ENCODE measurements at regions not wholly inside any gene's neighbourhood (a gene's known extent, or its start where the extent isn't known, plus 50 kb on each side); places are given as distances from the start of the nearest gene placed in this dataset.
A peak's percentile ranks its signal among the peaks of the same experiment; 100 is the strongest.
"Not testable (repeated sequence)": the region's sequence is repeated elsewhere in the genome, so short reads cannot be mapped to it uniquely, and the experiment has no call there.

DNA sequence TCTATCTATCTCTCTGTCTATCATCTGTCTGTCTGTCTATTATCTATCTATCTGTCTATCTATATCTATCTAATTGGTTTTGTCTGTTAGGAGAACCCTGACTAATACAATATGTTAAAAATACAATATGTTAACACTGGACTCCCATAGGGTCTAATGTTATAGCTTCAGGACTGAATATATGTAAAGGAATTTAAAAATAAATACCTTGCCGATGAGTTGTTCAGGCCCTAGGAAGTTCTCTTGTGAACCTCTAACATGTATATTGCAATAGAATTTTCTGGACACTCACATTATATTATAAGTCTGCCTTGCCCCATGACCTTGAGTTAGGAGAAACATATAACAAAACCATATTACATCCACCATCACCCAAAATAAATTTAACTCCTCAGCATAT is 900.6 kb downstream of the NCAM2 start:
- Histone ChIP-seq H3K4me3 (ENCODE audit: low read depth, low read length) (no peak overlapping the region), H3K27me3 (ENCODE audit: control insufficient read depth, insufficient read depth, low read length) (no peaks in the 10 kb centered on the region), H3K36me3 (ENCODE audit: control insufficient read depth, insufficient read depth, low read length) (no peaks in the 10 kb centered on the region)
- TF ChIP-seq CTCF (IDR thresholded peaks at IDR 0.05; ENCODE audit: insufficient read depth, low read depth, low read length): no peak
- CTCF ChIA-PET: no interaction called here
- no peak for DNase-seq (ENCODE audit: low read depth)
- POLR2A ChIA-PET: no interaction called here

- CTCF ChIA-PET; H3K4me3 ChIP-seq (ENCODE audit: low read depth, low read length); DNase-seq (ENCODE audit: low read depth); POLR2A ChIA-PET; H3K27me3 ChIP-seq (ENCODE audit: control insufficient read depth, insufficient read depth, low read length); H3K36me3 ChIP-seq (ENCODE audit: control insufficient read depth, insufficient read depth, low read length): not testable (repeated sequence)
Observed at GRCh38 chr21:21902416-21902815, 904.2 kb downstream of the NCAM2 start.

DNA sequence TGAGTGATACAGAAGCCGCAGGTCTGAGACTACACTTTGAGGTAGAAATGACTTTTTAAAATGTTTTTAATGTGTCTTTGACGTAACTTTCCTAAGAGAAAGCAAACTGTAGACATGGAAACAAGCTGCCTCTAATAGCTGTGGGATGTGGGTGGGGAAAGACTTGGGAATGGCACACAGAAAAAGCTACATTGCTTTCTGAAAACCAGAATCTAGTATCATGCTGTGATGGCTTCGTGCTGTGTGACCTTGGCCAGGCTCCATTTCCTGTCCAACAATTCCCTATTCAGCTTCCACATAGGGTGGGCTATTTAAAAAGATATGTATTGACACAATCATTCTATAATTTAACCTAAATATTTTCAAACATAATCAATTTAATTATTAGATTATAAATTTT is 909.1 kb downstream of the NCAM2 start:
- DNase-seq (ENCODE audit: low read depth): no peak
- no peak for TF ChIP-seq CTCF (IDR thresholded peaks at IDR 0.05; ENCODE audit: insufficient read depth, low read depth, low read length)
- H3K27me3 ChIP-seq (ENCODE audit: control insufficient read depth, insufficient read depth, low read length): no peaks in the 10 kb centered on the region
- ChIA-PET POLR2A (no interaction called here), CTCF (interaction anchor here (1.1 kb wide), 1 partner anchor 63 kb away, joined by 3 read pairs; no protein-coding TSS in a partner anchor)
- no peaks in the 10 kb centered on the region for H3K36me3 ChIP-seq (ENCODE audit: control insufficient read depth, insufficient read depth, low read length)
- no peak overlapping the region for H3K4me3 ChIP-seq (ENCODE audit: low read depth, low read length)

DNA sequence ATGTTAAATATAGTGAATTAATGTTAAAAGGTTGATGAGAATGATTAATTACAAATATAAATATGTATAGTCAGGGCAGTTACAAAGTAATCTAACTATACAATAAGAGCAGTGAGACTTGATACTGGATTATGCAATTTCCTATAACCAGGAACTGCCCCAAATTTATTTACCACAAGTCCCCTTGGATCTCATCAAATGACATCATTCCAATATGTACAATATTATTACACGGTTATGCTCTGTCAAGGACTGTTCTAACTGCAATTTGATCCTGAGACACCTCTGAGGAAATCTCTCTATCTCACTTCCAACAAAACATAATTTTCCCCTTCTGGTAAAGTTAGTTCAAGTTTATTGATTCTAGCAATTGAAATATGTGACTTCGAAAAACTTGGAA is 917.6 kb downstream of the NCAM2 start:
- no peak for DNase-seq (ENCODE audit: low read depth)
- Histone ChIP-seq H3K4me3 (ENCODE audit: low read depth, low read length) (no peak overlapping the region), H3K27me3 (ENCODE audit: control insufficient read depth, insufficient read depth, low read length) (no peaks in the 10 kb centered on the region), H3K36me3 (ENCODE audit: control insufficient read depth, insufficient read depth, low read length) (no peaks in the 10 kb centered on the region)
- ChIA-PET CTCF (no interaction called here), POLR2A (no interaction called here)
- no peak for TF ChIP-seq CTCF (IDR thresholded peaks at IDR 0.05; ENCODE audit: insufficient read depth, low read depth, low read length)

DNA sequence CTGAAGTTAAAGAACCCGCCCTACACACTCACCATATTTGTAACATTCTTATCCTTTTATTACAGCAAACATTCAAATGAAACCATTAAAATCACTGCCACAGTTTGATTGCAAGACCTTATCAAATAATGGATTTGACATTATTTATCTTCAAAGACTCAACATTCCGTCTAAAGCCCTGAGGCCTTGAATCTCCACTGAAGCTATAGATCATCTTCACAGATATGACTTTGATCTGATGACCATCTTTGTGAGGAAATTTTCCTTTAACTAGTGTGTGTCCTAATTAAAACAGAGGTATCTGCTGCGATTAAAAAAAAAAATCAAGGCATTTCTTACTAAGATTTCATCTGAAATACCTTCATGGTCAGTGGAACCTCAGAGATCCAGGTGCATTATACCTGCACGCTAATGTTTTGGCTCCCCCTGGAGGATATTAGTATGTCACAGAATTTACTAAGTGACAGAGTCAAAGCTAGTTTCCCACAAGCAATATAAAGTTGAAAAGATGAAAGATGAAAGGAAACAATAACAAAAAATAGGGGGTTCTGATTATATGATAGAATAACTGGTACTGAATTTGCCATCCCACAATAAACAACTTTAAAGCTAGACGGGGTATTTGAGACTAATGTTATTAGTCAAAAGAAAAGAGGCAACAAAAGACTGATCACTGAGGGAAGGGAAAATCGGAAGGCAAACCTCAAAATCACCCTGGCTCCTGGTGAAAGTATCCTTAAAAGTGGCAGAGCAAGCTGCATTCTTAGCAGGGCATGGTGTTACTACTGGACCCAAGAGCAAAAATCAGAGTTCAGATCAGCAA is 923.4 kb downstream of the NCAM2 start:
- no peak overlapping the region for H3K4me3 ChIP-seq (ENCODE audit: low read depth, low read length)
- no peaks in the 10 kb centered on the region for H3K36me3 ChIP-seq (ENCODE audit: control insufficient read depth, insufficient read depth, low read length)
- no peak for DNase-seq (ENCODE audit: low read depth)
- POLR2A ChIA-PET: no interaction called here
- no peaks in the 10 kb centered on the region for H3K27me3 ChIP-seq (ENCODE audit: control insufficient read depth, insufficient read depth, low read length)
- CTCF ChIA-PET: interaction anchor here (0.5 to 2.9 kb wide), 10 partner anchors 11 to 921 kb away, joined by 3 to 11 read pairs (median 4); no protein-coding TSS in a partner anchor
- peak; percentile 47 for TF ChIP-seq CTCF (IDR thresholded peaks at IDR 0.05; ENCODE audit: insufficient read depth, low read depth, low read length)

DNA sequence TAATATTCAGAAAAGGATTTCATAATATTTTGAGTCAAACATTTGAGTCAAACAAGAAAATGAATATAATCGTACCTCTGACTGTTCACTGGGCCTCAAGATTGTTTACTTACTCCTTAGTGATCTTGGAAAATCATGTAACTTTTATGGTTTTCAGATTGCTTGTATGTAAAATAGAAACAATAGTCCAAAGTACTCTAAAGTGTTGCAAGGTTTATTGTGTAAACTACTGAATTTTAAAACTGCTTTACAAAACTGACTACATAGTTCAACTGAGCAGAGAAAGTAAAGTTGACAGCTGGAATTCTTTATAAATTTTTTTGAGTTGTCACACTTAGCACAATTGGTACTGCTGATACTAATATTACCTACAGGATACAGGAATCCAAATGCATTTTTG is 931.0 kb downstream of the NCAM2 start:
- no peak for DNase-seq (ENCODE audit: low read depth)
- Histone ChIP-seq H3K4me3 (ENCODE audit: low read depth, low read length) (no peak overlapping the region), H3K27me3 (ENCODE audit: control insufficient read depth, insufficient read depth, low read length) (no peaks in the 10 kb centered on the region), H3K36me3 (ENCODE audit: control insufficient read depth, insufficient read depth, low read length) (no peaks in the 10 kb centered on the region)
- CTCF ChIA-PET: no interaction called here
- no peak for TF ChIP-seq CTCF (IDR thresholded peaks at IDR 0.05; ENCODE audit: insufficient read depth, low read depth, low read length)
- POLR2A ChIA-PET: no interaction called here
